Type B pancreatic cell (in vitro differentiated cells): ENCODE measurements at regions not wholly inside any gene's neighbourhood (a gene's known extent, or its start where the extent isn't known, plus 50 kb on each side); places are given as distances from the start of the nearest gene placed in this dataset.

ENCODE experiments used
- DNase-seq: peaks from one replicate; pipeline ENCODE4 v3.0.0; 2021; ENCODE audit warnings: mixed read lengths; ENCODE audit not compliant: unreplicated experiment; ENCODE audit errors: extremely low spot score
- H3K27ac Mint-ChIP-seq: 2 replicates; pipeline ENCODE4 v1.8.0; 2021; ENCODE audit warnings: mild to moderate bottlenecking, mixed read lengths
- H3K27me3 Mint-ChIP-seq: 2 replicates; pipeline ENCODE4 v1.8.0; 2021; ENCODE audit warnings: mixed read lengths
- H3K36me3 Mint-ChIP-seq: 2 replicates; pipeline ENCODE4 v1.8.0; 2021; ENCODE audit warnings: mixed read lengths
- H3K4me1 Mint-ChIP-seq: one replicate; pipeline ENCODE4 v1.8.0; 2021; ENCODE audit warnings: mixed read lengths; ENCODE audit not compliant: unreplicated experiment
- H3K4me3 Mint-ChIP-seq: 2 replicates; pipeline ENCODE4 v1.8.0; 2021; ENCODE audit warnings: mild to moderate bottlenecking, mixed read lengths
- H3K9me3 Mint-ChIP-seq: 2 replicates; pipeline ENCODE4 v1.8.0; 2021; ENCODE audit warnings: mixed read lengths
- CTCF ChIP-seq: fragments of 200-600 bp; sonication (generic); conservative IDR thresholded peaks from 2 replicates; pipeline ENCODE4 v1.5.0; 2021; ENCODE audit warnings: antibody characterized with exemption, mild to moderate bottlenecking

- TF ChIP-seq CTCF = no peak
- Mint-ChIP-seq H3K9me3 (no peaks in the 10 kb centered on the region), H3K27me3 (peaks cover 8% of the 10 kb centered on the region), H3K4me3 (no peak overlapping the region), H3K27ac (no peak overlapping the region), H3K4me1 (no peaks in the 10 kb centered on the region), H3K36me3 (no peaks in the 10 kb centered on the region)
- no peak for DNase-seq
Measured at GRCh38 chr10:3659203-3659917, 125.6 kb downstream of the KLF6 start.

GRCh38 chr10:3658766-3659165 is 126.2 kb downstream of the KLF6 start:
- H3K4me1 Mint-ChIP-seq = no peaks in the 10 kb centered on the region
- H3K27ac Mint-ChIP-seq = no peak overlapping the region
- no peak overlapping the region for H3K4me3 Mint-ChIP-seq
- H3K9me3 Mint-ChIP-seq = no peaks in the 10 kb centered on the region
- H3K36me3 Mint-ChIP-seq = no peaks in the 10 kb centered on the region
- H3K27me3 Mint-ChIP-seq = peaks cover 9% of the 10 kb centered on the region
- DNase-seq = no peak
- no peak for TF ChIP-seq CTCF

GRCh38 chr10:3656214-3656613 is 128.8 kb downstream of the KLF6 start:
- Mint-ChIP-seq H3K36me3 (no peaks in the 10 kb centered on the region), H3K27me3 (peaks cover 9% of the 10 kb centered on the region), H3K4me3 (no peak overlapping the region), H3K4me1 (no peaks in the 10 kb centered on the region), H3K27ac (no peak overlapping the region), H3K9me3 (no peaks in the 10 kb centered on the region)
- TF ChIP-seq CTCF = no peak
- DNase-seq = no peak

GRCh38 chr10:3655528-3655927 is 129.5 kb downstream of the KLF6 start:
- no peaks in the 10 kb centered on the region for H3K4me1 Mint-ChIP-seq
- H3K9me3 Mint-ChIP-seq = no peaks in the 10 kb centered on the region
- no peak overlapping the region for H3K4me3 Mint-ChIP-seq
- TF ChIP-seq CTCF = no peak
- H3K36me3 Mint-ChIP-seq = no peaks in the 10 kb centered on the region
- no peak for DNase-seq
- H3K27me3 Mint-ChIP-seq = peaks cover 9% of the 10 kb centered on the region
- no peak overlapping the region for H3K27ac Mint-ChIP-seq

- peaks cover 9% of the 10 kb centered on the region for H3K27me3 Mint-ChIP-seq
- no peaks in the 10 kb centered on the region for H3K36me3 Mint-ChIP-seq
- H3K4me1 Mint-ChIP-seq = no peaks in the 10 kb centered on the region
- no peak for TF ChIP-seq CTCF
- no peak overlapping the region for H3K27ac Mint-ChIP-seq
- no peaks in the 10 kb centered on the region for H3K9me3 Mint-ChIP-seq
- H3K4me3 Mint-ChIP-seq = no peak overlapping the region
- DNase-seq = no peak
Measured at GRCh38 chr10:3654980-3655379, 130.0 kb downstream of the KLF6 start.
